GM12878 (cell line): ENCODE measurements at regions not wholly inside any gene's neighbourhood (a gene's known extent, or its start where the extent isn't known, plus 50 kb on each side); places are given as distances from the start of the nearest gene placed in this dataset.

Experiments used
- GATAD2B ChIP-seq: fragments of 450-650 bp; conservative IDR thresholded peaks from 2 replicates; pipeline ENCODE4 v1.6.1; 2017; ENCODE audit warnings: low read depth, mild to moderate bottlenecking, moderate library complexity
- IKZF1 ChIP-seq: fragments of 450-650 bp; conservative IDR thresholded peaks from 2 replicates; pipeline ENCODE4 v1.6.1; 2017; ENCODE audit warnings: antibody characterized with exemption, mild to moderate bottlenecking

- no peak for TF ChIP-seq GATAD2B
- TF ChIP-seq IKZF1 = no peak; the same call in 1 of the 2 replicates
These were observed 51.3 kb upstream of the CD44 start for GRCh38 chr11:35087648-35088047.
